HEK293 (cell line): ENCODE measurements at regions not wholly inside any gene's neighbourhood (a gene's known extent, or its start where the extent isn't known, plus 50 kb on each side); places are given as distances from the start of the nearest gene placed in this dataset.

ENCODE experiments used
- CTCF ChIA-PET: fragments of 350-600 bp; formaldehyde crosslinking; extraction: SDS; loops from one replicate; lab custom pipeline; 2021; ENCODE audit warnings: antibody characterized with exemption; lab: Yijun Ruan, JAX
- POLR2A ChIA-PET: fragments of 300-600 bp; formaldehyde crosslinking; extraction: SDS; loops from one replicate; lab custom pipeline; 2020; ENCODE audit warnings: antibody characterized with exemption, inconsistent platforms; lab: Yijun Ruan, JAX
- H3K27ac ChIP-seq: fragments of 200-500 bp; sonication (Bioruptor generic); 2 replicates; pipeline ENCODE4 v1.5.1; 2014; ENCODE audit warnings: low read depth, low read length, control low read depth, inconsistent platforms; ENCODE audit errors: extremely low read depth
- H3K36me3 ChIP-seq, 2 experiments: fragments of 200-500 bp in 1 of 2; sonication (Bioruptor generic) in 1 of 2; 1 replicate in 1 of 2; 2 replicates in 1 of 2; pipeline ENCODE4 v1.5.1; 2014 to 2017; ENCODE audit warnings: inconsistent platforms in 2 of 2, low read length in 2 of 2; ENCODE audit not compliant: control insufficient read depth in 2 of 2, insufficient read depth in 1 of 2
- H3K4me1 ChIP-seq: fragments of 200-500 bp; sonication (Bioruptor generic); 2 replicates; pipeline ENCODE4 v1.5.1; 2014; ENCODE audit warnings: mild to moderate bottlenecking, low read length, inconsistent platforms; ENCODE audit not compliant: control insufficient read depth, insufficient read depth
- H3K4me3 ChIP-seq: 2 replicates; pipeline ENCODE4 v1.5.1; 2011; ENCODE audit warnings: low read depth, mild to moderate bottlenecking, control low read depth, low read length, moderate library complexity
- H3K9me3 ChIP-seq: fragments of 200-500 bp; sonication (Bioruptor generic); 2 replicates; pipeline ENCODE4 v1.5.1; 2014; ENCODE audit warnings: low read depth, low read length, inconsistent platforms; ENCODE audit not compliant: control insufficient read depth, insufficient read depth
- GLIS1 ChIP-seq: fragments of 450-650 bp; formaldehyde crosslinking; IDR thresholded peaks from 2 replicates; pipeline ENCODE4 v1.5.1; 2016; ENCODE audit warnings: missing biosample characterization, missing genetic modification characterization
- PRDM1 ChIP-seq: fragments of 450-650 bp; formaldehyde crosslinking; IDR thresholded peaks from 2 replicates; pipeline ENCODE4; 2016; ENCODE audit warnings: missing biosample characterization, missing genetic modification characterization
- PRDM4 ChIP-seq: fragments of 450-650 bp; formaldehyde crosslinking; IDR thresholded peaks from 2 replicates; pipeline ENCODE4 v1.5.1; 2017; ENCODE audit warnings: missing biosample characterization, missing genetic modification characterization
- YY2 ChIP-seq: fragments of 450-650 bp; formaldehyde crosslinking; IDR thresholded peaks from 2 replicates; pipeline ENCODE4 v1.5.1; 2016; ENCODE audit warnings: missing biosample characterization, missing genetic modification characterization
- ZIC2 ChIP-seq: fragments of 450-650 bp; formaldehyde crosslinking; IDR thresholded peaks from 2 replicates; pipeline ENCODE4 v1.5.1; 2016; ENCODE audit warnings: missing biosample characterization, missing genetic modification characterization
- ZNF221 ChIP-seq: fragments of 450-650 bp; formaldehyde crosslinking; IDR thresholded peaks from 2 replicates; pipeline ENCODE4 v1.5.1; 2017; ENCODE audit warnings: missing biosample characterization, missing genetic modification characterization, borderline replicate concordance
- ZNF26 ChIP-seq: fragments of 450-650 bp; formaldehyde crosslinking; IDR thresholded peaks from 2 replicates; pipeline ENCODE4 v1.5.1; 2016; ENCODE audit warnings: missing biosample characterization, missing genetic modification characterization
- ZNF280C ChIP-seq: fragments of 450-650 bp; formaldehyde crosslinking; IDR thresholded peaks from 2 replicates; pipeline ENCODE4 v1.5.1; 2016; ENCODE audit warnings: missing biosample characterization, missing genetic modification characterization
- ZNF488 ChIP-seq: fragments of 450-650 bp; formaldehyde crosslinking; IDR thresholded peaks from 2 replicates; pipeline ENCODE4 v1.5.1; 2016; ENCODE audit warnings: missing biosample characterization, missing genetic modification characterization
- ZNF529 ChIP-seq: fragments of 450-650 bp; formaldehyde crosslinking; IDR thresholded peaks from 2 replicates; pipeline ENCODE4 v1.5.1; 2017; ENCODE audit warnings: missing genetic modification characterization, missing biosample characterization; ENCODE audit not compliant: insufficient replicate concordance
- ZNF610 ChIP-seq: fragments of 450-650 bp; formaldehyde crosslinking; IDR thresholded peaks from 2 replicates; pipeline ENCODE4 v1.5.1; 2016; ENCODE audit warnings: missing biosample characterization, missing genetic modification characterization, borderline replicate concordance
- ZNF830 ChIP-seq: fragments of 450-650 bp; IDR thresholded peaks from 2 replicates; pipeline ENCODE4 v1.5.0; 2018; ENCODE audit warnings: missing biosample characterization, missing genetic modification characterization, low read depth, mild to moderate bottlenecking, moderate library complexity
- ZNF843 ChIP-seq: fragments of 450-650 bp; formaldehyde crosslinking; IDR thresholded peaks from 2 replicates; pipeline ENCODE4 v1.5.1; 2016; ENCODE audit warnings: missing biosample characterization, missing genetic modification characterization
- ZSCAN5A ChIP-seq: fragments of 450-650 bp; formaldehyde crosslinking; IDR thresholded peaks from 2 replicates; pipeline ENCODE4 v1.5.1; 2016; ENCODE audit warnings: missing biosample characterization, missing genetic modification characterization

GRCh38 chr20:56774873-56775272 is 145.8 kb downstream of the TFAP2C start:
- H3K36me3 ChIP-seq = no peaks in the 10 kb centered on the region

GRCh38 chr20:56776345-56776744 is 147.2 kb downstream of the TFAP2C start:
- no peak for TF ChIP-seq PRDM4 (tag by site-specific recombination)
- TF ChIP-seq ZNF830 (tag by site-specific recombination) = no peak
- no peak for TF ChIP-seq ZSCAN5A (tag by site-specific recombination)
- no peak for TF ChIP-seq GLIS1 (tag by site-specific recombination)
- TF ChIP-seq ZNF488 (tag by site-specific recombination) = no peak
- TF ChIP-seq ZNF529 (tag by site-specific recombination) = no peak
- TF ChIP-seq ZIC2 (tag by site-specific recombination) = no peak
- TF ChIP-seq ZNF280C (tag by site-specific recombination) = no peak
- no peak for TF ChIP-seq ZNF221
- no peak for TF ChIP-seq ZNF843
- ChIA-PET CTCF (interaction anchor here (1.2 kb wide), 1 partner anchor 146 kb away, joined by 3 read pairs; no protein-coding TSS in a partner anchor), POLR2A (no interaction called here)

More at GRCh38 chr20:56774873-56775272, 145.8 kb downstream of the TFAP2C start:
- ChIA-PET POLR2A (no interaction called here), CTCF (interaction anchor here (1.2 kb wide), 1 partner anchor 145 kb away, joined by 3 read pairs; no protein-coding TSS in a partner anchor)
- no peak for TF ChIP-seq ZNF26 (tag by site-specific recombination)
- no peak for TF ChIP-seq YY2 (tag by site-specific recombination)
- TF ChIP-seq PRDM1 (tag by site-specific recombination) = 0 out of 2 replicates have a peak, but pooled peaks have one; percentile 9
- TF ChIP-seq ZNF221 = no peak
- no peak for TF ChIP-seq ZNF610 (tag by site-specific recombination)
- Histone ChIP-seq H3K4me3 (no peak overlapping the region), H3K4me1 (no peaks in the 10 kb centered on the region), H3K27ac (no peak overlapping the region), H3K9me3 (no peaks in the 10 kb centered on the region)

More at GRCh38 chr20:56776345-56776744, 147.2 kb downstream of the TFAP2C start:
- Histone ChIP-seq H3K4me1 (no peaks in the 10 kb centered on the region), H3K36me3 (no peaks in the 10 kb centered on the region), H3K4me3 (no peak overlapping the region), H3K9me3 (no peaks in the 10 kb centered on the region), H3K27ac (no peak overlapping the region)
